HG02623 (cell line): ENCODE measurements at regions not wholly inside any gene's neighbourhood (a gene's known extent, or its start where the extent isn't known, plus 50 kb on each side); places are given as distances from the start of the nearest gene placed in this dataset.
"Not testable (repeated sequence)": the region's sequence is repeated elsewhere in the genome, so short reads cannot be mapped to it uniquely, and the experiment has no call there.

Experiments
- ATAC-seq: cut with Tn5 transposase; IDR thresholded peaks from one replicate; pipeline ENCODE4 v1.9.1; 2021; ENCODE audit warnings: moderate library complexity; ENCODE audit not compliant: unreplicated experiment

GRCh38 chr4:127277023-127277422, 355.7 kb upstream of the INTU start:
- not testable (repeated sequence) for ATAC-seq

GRCh38 chr4:127284236-127284635, 348.5 kb upstream of the INTU start:
- ATAC-seq = no peak

GRCh38 chr4:127291316-127291715, 341.4 kb upstream of the INTU start:
- ATAC-seq = no peak

GRCh38 chr4:127293496-127293895, 339.3 kb upstream of the INTU start:
- no peak for ATAC-seq

GRCh38 chr4:127304356-127304755, 328.4 kb upstream of the INTU start:
- ATAC-seq = no peak

GRCh38 chr4:127307996-127308395, 324.8 kb upstream of the INTU start:
- ATAC-seq = no peak

- no peak for ATAC-seq
Measured at GRCh38 chr4:127309369-127310102, 323.2 kb upstream of the INTU start.

- ATAC-seq = no peak
Measured at GRCh38 chr4:127311371-127311770, 321.4 kb upstream of the INTU start.

- ATAC-seq = no peak
Measured at GRCh38 chr4:127311924-127312323, 320.8 kb upstream of the INTU start.

- no peak for ATAC-seq
Measured at GRCh38 chr4:127313767-127314166, 319.0 kb upstream of the INTU start.

GRCh38 chr4:127327491-127327890, 305.3 kb upstream of the INTU start:
- no peak for ATAC-seq

- no peak for ATAC-seq
Measured at GRCh38 chr4:127335073-127335620, 297.6 kb upstream of the INTU start.

- no peak for ATAC-seq
Measured at GRCh38 chr4:127335732-127336131, 297.0 kb upstream of the INTU start.

- not testable (repeated sequence) for ATAC-seq
Measured at GRCh38 chr4:127343123-127343522, 289.6 kb upstream of the INTU start.

GRCh38 chr4:127344071-127344470, 288.7 kb upstream of the INTU start:
- ATAC-seq = no peak

- no peak for ATAC-seq
Measured at GRCh38 chr4:127347936-127348335, 284.8 kb upstream of the INTU start.

- ATAC-seq = no peak
Measured at GRCh38 chr4:127352220-127353113, 280.3 kb upstream of the INTU start.

GRCh38 chr4:127355743-127356142, 277.0 kb upstream of the INTU start:
- no peak for ATAC-seq

GRCh38 chr4:127357765-127358164, 275.0 kb upstream of the INTU start:
- no peak for ATAC-seq

GRCh38 chr4:127362686-127363085, 270.1 kb upstream of the INTU start:
- no peak for ATAC-seq

- no peak for ATAC-seq
Measured at GRCh38 chr4:127364397-127364796, 268.4 kb upstream of the INTU start.

GRCh38 chr4:127364911-127365310, 267.8 kb upstream of the INTU start:
- no peak for ATAC-seq
